HEK293T (cell line): ENCODE measurements at regions not wholly inside any gene's neighbourhood (a gene's known extent, or its start where the extent isn't known, plus 50 kb on each side); places are given as distances from the start of the nearest gene placed in this dataset.

ENCODE experiments used
- CTCF ChIA-PET: fragments of 350-600 bp; formaldehyde crosslinking; extraction: SDS; loops from one replicate; lab custom pipeline; 2021; ENCODE audit warnings: antibody characterized with exemption, inconsistent platforms; lab: Yijun Ruan, JAX
- POLR2A ChIA-PET: fragments of 350-600 bp; formaldehyde crosslinking; extraction: SDS; loops from one replicate; lab custom pipeline; 2020; ENCODE audit warnings: antibody characterized with exemption, inconsistent platforms; lab: Yijun Ruan, JAX
- DNase-seq: peaks from one replicate; pipeline ENCODE4 v3.0.0; 2012; ENCODE audit warnings: mixed read lengths; ENCODE audit errors: extremely low spot score
- ARNT ChIP-seq: fragments of 450-650 bp; IDR thresholded peaks from 2 replicates; pipeline ENCODE4 v1.6.1; 2017; ENCODE audit warnings: mild to moderate bottlenecking
- BHLHE40 ChIP-seq: fragments of 450-650 bp; IDR thresholded peaks from 2 replicates; pipeline ENCODE4 v1.6.1; 2016; ENCODE audit warnings: mild to moderate bottlenecking, moderate library complexity, borderline replicate concordance
- CTBP1 ChIP-seq: fragments of 450-650 bp; IDR thresholded peaks from 2 replicates; pipeline ENCODE4 v1.6.1; 2016; ENCODE audit warnings: borderline replicate concordance
- ELF4 ChIP-seq: fragments of 450-650 bp; IDR thresholded peaks from 2 replicates; pipeline ENCODE4 v1.6.1; 2017; ENCODE audit warnings: antibody characterized with exemption
- FOXA1 ChIP-seq: fragments of 450-650 bp; IDR thresholded peaks from 2 replicates; pipeline ENCODE4 v1.6.1; 2016; ENCODE audit warnings: mild to moderate bottlenecking
- FOXK2 ChIP-seq: fragments of 450-650 bp; IDR thresholded peaks from 2 replicates; pipeline ENCODE4 v1.6.1; 2016; ENCODE audit warnings: mild to moderate bottlenecking
- FOXM1 ChIP-seq: fragments of 450-650 bp; IDR thresholded peaks from 2 replicates; pipeline ENCODE4 v1.6.1; 2017; ENCODE audit warnings: mild to moderate bottlenecking, borderline replicate concordance
- HDGF ChIP-seq: fragments of 450-650 bp; IDR thresholded peaks from 2 replicates; pipeline ENCODE4 v1.6.1; 2017; ENCODE audit warnings: antibody characterized with exemption, borderline replicate concordance
- L3MBTL2 ChIP-seq: fragments of 450-650 bp; conservative IDR thresholded peaks from 2 replicates; pipeline ENCODE4 v1.6.1; 2016; ENCODE audit warnings: mild to moderate bottlenecking
- LEF1 ChIP-seq: fragments of 450-650 bp; IDR thresholded peaks from 2 replicates; pipeline ENCODE4 v1.6.1; 2017; ENCODE audit warnings: mild to moderate bottlenecking, borderline replicate concordance
- NFRKB ChIP-seq: fragments of 450-650 bp; IDR thresholded peaks from 2 replicates; pipeline ENCODE4 v1.6.1; 2016; ENCODE audit warnings: mild to moderate bottlenecking, moderate library complexity
- SP1 ChIP-seq: fragments of 450-650 bp; IDR thresholded peaks from 2 replicates; pipeline ENCODE4 v1.6.1; 2017
- SUZ12 ChIP-seq: fragments of 450-650 bp; IDR thresholded peaks from 2 replicates; pipeline ENCODE4 v1.6.1; 2016; ENCODE audit warnings: mild to moderate bottlenecking
- TARDBP ChIP-seq: fragments of 450-650 bp; IDR thresholded peaks from 2 replicates; pipeline ENCODE4 v1.6.1; 2016
- ZNF384 ChIP-seq: fragments of 450-650 bp; IDR thresholded peaks from 2 replicates; pipeline ENCODE4 v1.6.1; 2016
- TF ChIP-seq, protein P1 (sequence below): fragments of 450-650 bp; IDR thresholded peaks from 2 replicates; pipeline ENCODE4 v1.6.1; 2016

DNA sequence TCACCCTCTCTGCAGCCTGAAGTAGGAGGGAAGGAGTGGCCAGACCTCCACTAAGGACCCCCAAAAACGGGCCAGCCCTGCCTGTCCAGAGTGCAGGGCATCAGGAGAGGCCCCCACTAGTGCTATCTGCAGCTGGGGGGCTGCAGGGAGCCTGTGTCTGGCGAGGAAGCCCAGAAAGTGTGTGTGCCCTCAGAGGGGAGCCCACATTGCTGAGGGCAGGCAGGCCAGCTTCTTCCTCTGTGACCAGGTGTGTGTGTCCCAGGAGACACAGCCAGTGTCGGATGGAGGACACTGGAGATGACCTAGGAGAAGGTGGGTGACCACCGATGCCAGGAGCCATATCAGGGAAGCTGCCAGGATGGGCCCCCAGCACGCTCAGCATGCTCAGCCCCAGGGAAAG lies 218.7 kb downstream of the IRX2 start:
- ChIA-PET CTCF (no interaction called here), POLR2A (no interaction called here)
- no peak for DNase-seq
- TF ChIP-seq TARDBP (no peak), ELF4 (no peak), FOXK2 (no peak), SP1 (no peak), ZNF384 (no peak), HDGF (no peak)
- TF ChIP-seq, protein P1, sequence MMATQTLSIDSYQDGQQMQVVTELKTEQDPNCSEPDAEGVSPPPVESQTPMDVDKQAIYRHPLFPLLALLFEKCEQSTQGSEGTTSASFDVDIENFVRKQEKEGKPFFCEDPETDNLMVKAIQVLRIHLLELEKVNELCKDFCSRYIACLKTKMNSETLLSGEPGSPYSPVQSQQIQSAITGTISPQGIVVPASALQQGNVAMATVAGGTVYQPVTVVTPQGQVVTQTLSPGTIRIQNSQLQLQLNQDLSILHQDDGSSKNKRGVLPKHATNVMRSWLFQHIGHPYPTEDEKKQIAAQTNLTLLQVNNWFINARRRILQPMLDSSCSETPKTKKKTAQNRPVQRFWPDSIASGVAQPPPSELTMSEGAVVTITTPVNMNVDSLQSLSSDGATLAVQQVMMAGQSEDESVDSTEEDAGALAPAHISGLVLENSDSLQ, result no peak

DNA sequence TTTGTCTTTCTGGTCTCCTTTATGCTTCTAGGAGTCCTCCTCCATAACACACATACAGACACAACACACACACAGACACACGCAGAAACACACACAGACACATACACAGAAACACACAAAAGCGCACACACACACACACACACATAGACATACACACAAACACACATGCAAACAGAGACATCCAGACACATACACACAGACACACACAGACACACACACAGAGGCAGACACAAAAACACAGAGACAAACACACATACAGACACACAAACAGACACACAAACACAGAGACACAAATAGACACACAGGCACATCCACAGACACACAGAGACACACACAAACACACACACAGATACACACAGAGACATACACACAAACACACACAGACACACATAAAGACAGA lies 220.2 kb downstream of the IRX2 start:
- TF ChIP-seq ELF4, result no peak
- no peak for TF ChIP-seq ARNT
- no peak for TF ChIP-seq LEF1
- TF ChIP-seq SP1, result no peak
- ChIA-PET CTCF (no interaction called here), POLR2A (no interaction called here)
- DNase-seq, result no peak

DNA sequence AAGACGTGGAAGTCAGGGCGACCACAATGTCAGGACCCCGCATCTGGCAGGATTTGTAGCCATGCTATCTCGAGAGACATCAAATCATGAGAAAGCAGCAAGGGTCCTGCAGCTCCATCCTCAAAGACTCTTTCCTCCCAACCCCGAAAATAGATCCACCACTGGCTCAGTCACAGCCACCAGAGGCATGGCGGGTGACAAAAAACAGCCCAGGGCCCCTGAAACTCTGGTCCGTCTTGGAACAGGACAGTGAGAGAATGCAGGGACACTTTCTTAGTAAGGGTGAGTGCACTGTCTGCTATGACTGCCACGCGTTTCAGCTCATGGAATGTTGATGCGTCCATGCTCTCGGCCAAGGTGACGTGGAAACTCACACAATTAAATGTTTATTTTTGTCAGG lies 220.9 kb downstream of the IRX2 start:
- TF ChIP-seq, protein P1, result no peak
- no peak for TF ChIP-seq FOXA1
- no peak for TF ChIP-seq SP1
- TF ChIP-seq BHLHE40, result no peak
- no peak for TF ChIP-seq NFRKB
- no peak for TF ChIP-seq SUZ12
- TF ChIP-seq L3MBTL2, result no peak
- TF ChIP-seq FOXM1, result no peak
- TF ChIP-seq TARDBP, result no peak
- TF ChIP-seq CTBP1, result no peak
- no peak for TF ChIP-seq LEF1
- no peak for TF ChIP-seq ELF4
- TF ChIP-seq FOXK2, result no peak
- ChIA-PET POLR2A (no interaction called here), CTCF (no interaction called here)
- DNase-seq, result no peak

DNA sequence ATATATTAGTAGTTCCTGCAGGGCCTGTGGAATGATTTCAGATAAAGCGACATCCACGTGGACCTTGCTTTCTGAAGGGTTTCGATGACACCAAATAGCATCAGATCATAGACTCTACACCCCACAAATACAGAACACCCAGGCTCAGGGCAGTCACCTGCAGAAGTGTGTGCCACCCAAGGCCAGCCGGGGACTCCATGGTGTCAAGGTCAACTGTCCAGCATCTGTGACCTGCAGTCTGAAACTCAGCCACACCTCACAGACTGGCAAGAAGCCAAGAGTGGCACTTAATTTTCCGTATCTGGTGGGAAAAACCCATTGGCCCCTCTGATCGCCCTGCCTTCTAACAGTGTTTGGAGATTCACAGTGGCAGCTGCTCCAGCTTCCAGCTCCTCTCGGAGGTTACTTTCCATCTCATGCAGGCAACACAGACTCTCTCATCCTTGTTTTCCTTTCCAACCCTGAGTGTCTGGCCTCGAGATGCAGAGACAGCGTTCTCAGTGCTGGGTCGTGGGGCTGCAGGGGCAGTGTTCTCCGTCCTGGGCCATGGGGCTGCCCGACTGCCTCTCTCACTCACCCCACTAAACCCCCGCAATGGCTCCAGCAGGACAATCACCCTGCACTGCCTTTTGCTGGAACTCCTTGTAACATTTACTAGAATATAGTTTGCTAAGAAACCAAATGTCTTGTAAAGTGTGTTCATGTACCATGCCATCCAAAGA lies 221.9 kb downstream of the IRX2 start:
- TF ChIP-seq L3MBTL2 (no peak), FOXM1 (no peak), HDGF (no peak), LEF1 (no peak), ZNF384 (no peak), NFRKB (no peak), BHLHE40 (no peak), TARDBP (no peak), FOXK2 (no peak), ARNT (no peak), ELF4 (no peak), SP1 (no peak), FOXA1 (no peak), SUZ12 (no peak)
- TF ChIP-seq, protein P1, result no peak
- ChIA-PET POLR2A (no interaction called here), CTCF (no interaction called here)
- DNase-seq, result no peak

DNA sequence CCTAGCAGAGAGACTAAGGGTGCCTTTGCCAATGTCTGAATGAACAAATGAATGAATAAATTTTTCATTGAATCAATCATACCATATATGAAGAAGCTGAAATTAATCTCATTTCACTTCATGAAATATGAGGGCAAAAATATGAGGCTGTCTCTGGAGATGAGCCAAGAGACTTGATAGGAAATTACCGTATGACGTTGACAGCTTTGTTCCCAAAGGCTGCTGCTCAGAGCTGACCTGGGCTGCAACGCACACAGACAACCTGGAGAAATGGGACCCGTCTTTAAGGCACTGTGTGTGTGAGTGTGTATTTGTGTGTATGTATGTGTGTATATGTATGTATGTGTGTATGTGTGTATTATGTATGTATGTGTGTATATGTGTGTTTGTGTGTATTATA lies 226.1 kb downstream of the IRX2 start:
- POLR2A ChIA-PET, result no interaction called here
- CTCF ChIA-PET, result no interaction called here
- no peak for DNase-seq
- TF ChIP-seq SP1, result no peak
- no peak for TF ChIP-seq HDGF
- no peak for TF ChIP-seq L3MBTL2
- TF ChIP-seq BHLHE40, result no peak
- no peak for TF ChIP-seq ARNT
- no peak for TF ChIP-seq ELF4
- TF ChIP-seq FOXM1, result no peak
- no peak for TF ChIP-seq LEF1
- TF ChIP-seq CTBP1, result no peak
- TF ChIP-seq FOXA1, result no peak
- TF ChIP-seq SUZ12, result no peak
- no peak for TF ChIP-seq NFRKB
- TF ChIP-seq, protein P1, result no peak
- TF ChIP-seq ZNF384, result no peak
- no peak for TF ChIP-seq TARDBP
- TF ChIP-seq FOXK2, result no peak

DNA sequence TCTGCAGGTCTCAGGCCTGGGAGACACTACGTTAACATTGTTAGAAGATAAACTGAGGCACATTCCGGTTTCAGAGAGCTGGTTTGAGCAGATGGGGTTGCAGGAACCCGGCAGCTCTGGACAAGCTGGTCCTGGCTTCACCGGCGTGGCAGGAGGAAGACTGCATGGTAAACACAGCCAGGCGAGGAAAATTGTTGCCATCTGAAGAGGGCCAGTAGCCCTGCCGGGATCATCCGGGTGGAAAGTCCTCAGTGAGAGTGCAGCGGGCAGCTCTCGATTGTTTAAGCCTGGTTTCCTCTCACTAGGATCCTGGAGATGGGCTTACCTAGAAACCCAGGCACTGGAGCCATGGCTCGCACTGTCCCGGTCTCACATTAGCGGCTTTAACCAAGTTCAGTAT lies 226.9 kb downstream of the IRX2 start:
- DNase-seq, result no peak
- ChIA-PET CTCF (no interaction called here), POLR2A (no interaction called here)
- TF ChIP-seq HDGF (no peak), FOXM1 (no peak), FOXK2 (no peak), L3MBTL2 (no peak), BHLHE40 (no peak), SUZ12 (no peak), NFRKB (no peak), LEF1 (no peak), FOXA1 (no peak), TARDBP (no peak), CTBP1 (no peak), ARNT (no peak), ZNF384 (no peak), ELF4 (no peak), SP1 (no peak)
- TF ChIP-seq, protein P1, result no peak
